ENCODE measurements at regions not wholly inside any gene's neighbourhood (a gene's known extent, or its start where the extent isn't known, plus 50 kb on each side); places are given as distances from the start of the nearest gene placed in this dataset.

DNA sequence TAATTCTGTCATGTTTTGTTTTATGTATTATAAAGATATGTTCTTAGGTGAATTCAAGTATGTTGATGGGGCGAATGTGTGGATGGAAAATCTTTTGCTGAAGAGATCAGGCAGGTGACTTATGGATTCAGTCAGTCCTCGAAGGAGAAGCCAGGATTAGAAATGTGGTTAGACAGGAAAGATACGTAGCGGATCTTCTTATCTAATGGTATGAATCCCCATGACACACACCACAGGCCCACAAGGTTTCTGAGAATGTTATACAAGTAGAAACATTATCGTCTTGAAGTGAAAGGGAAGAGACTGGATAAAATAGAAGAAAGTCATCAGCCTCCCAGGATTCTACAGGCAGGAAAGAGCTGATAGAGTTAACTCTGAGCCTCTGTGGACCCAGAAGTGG lies 69.0 kb upstream of the RFXAP start:
- ATAC-seq = no peak

DNA sequence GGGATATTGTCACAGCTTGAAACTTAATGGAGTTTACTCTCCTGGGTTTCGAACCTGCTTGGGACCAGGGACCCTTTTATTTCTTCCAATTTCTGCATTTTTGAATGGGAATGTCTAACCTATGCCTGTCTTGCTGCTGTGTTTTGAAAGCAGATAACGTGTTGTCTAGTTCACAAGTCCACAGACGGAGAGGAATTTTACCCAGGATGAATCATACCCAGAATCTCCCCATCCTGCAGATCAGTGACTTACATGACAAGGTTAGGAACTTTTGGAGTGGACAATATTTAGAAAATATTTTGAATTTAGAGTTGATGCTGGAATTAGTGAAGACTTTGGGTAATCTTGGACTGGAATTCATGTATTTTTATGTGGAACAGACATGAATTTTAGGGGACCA lies 68.6 kb upstream of the RFXAP start:
- ATAC-seq = no peak

DNA sequence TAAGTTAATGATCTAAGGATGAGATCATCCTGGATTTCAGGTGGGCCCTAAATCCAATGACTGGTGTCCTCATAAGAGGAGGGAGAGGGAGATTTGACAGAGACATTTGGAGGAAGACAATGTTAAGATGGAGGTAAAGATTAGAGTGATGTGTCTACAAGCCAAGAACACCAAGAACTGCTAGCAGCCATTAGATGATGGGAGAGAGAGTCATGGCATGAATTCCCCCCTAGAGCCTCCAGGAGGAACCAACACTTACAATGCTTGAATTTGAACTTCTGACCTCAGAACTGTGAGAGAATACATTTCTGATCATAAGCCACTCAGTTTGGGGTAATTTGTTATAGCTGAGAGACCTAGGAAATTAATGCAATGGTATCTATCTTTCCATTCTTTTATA lies 68.1 kb upstream of the RFXAP start:
- no peak for ATAC-seq

DNA sequence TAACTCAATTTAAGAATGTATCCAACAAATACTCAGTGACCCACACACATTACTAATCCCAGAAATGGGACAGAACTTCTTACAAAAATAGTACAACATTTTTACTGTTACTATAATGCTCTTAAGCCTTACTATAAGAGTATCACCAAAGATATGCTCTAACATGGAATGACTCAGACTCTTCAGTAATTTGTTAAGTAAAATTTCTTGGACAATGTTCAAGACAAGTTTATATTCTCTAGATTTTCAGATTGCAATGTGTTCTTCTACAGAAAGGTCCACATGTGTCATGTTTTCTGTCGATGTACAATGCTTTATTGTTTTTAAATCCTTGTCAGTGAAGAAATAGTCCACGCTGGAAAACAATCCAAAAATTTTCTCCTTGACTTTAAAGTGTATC lies 66.3 kb upstream of the RFXAP start:
- no peak for ATAC-seq

DNA sequence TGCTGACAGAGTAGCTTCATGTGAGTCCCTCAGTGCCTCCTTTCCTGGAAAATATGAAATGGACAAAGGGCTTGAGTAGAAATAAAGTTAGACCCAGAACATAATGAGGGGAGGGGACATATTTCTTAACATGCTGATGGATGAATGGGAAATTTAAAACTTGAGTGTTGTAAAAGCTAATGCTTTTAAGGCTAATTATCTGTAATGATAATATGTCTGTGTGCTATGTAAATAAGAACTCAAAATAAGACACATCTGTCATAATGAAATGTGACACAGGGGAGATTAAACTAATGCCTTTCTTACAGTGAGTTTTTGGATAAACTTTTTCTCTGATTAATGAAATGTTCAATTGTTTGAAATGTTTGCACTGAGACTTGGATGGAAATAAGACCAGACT lies 65.8 kb upstream of the RFXAP start:
- no peak for ATAC-seq

DNA sequence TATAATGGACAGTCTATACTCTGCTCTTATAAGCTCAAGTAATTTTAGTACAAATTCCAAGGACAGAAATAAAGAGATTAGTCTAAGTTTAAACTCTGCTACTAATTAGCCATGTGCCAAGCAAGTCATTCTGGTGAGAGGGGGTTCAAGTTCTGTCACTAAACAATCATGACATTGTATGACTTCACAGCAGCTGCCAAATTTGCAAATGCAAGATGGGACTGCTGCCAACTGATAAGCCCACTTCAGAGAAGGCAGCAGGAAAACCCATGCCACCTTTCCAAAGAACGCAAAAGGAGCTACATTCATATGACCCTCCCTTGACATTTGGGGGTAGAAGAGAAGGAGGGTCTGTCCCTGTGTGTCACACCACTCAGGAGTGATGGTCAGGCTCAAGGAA lies 60.7 kb upstream of the RFXAP start:
- ATAC-seq = no peak

DNA sequence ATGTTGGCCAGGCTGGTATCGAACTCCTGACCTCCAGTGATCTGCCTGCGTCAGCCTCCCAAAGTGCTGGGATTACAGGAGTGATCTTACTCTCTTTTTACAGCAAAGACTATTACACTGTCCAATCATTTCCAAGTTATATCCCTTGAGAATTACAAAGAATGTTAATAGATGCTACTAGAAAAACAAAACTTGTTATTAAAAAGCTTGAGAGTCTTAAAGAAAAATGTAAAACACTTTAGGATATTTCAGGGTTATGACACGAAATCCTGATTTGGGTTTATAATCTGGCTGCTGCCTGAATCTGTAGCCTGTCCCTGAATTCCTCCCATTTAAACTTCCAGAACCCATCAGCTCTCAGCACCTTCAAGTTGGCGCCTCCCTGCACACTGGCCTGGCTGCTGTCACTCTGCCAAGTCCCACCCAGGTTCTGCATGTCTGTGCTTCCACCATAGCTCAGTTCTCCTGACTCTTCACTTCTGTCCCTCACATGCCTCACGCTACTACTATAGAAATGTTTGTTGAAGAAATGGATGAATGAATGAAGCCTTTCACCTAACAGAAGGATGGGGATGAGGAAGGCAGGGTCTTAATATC lies 55.8 kb upstream of the RFXAP start:
- no peak for ATAC-seq

DNA sequence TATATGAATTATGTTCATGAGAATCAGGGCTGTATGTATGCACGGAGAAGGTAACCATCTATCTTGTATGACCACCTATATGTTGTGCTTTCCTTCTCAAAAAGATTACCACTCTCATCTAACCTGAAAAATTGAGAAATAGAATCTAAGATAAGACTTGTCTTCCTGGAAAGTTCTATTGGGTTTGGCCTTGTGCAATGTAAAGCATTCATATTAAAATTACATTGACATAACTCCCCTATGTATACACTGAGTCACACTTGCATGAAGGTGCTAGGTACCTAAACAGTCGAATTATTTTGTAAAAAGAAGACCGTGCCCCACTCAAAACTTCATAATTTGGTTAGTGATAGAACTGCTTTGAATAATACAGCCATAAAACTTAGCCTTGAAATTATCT lies 54.5 kb upstream of the RFXAP start:
- peak; percentile 31 for ATAC-seq

DNA sequence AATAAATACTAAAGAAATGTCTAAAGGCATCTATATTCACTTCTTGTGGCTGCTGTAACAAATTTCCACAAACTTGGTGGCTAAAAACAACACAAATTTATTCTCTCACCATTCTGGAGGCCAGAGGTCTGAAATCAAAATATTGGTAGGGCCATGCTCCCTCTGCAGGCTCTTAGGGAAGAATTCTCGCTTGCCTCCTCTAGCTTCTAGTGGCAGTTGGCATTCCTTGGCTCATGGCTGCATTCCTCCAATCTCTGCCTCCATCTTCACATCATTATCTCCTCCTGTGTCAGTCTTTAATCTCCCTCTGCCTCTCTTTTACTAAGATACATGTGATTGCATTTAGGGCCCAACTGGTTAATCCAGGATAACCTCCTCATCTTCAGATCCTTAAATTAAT lies 54.1 kb upstream of the RFXAP start:
- ATAC-seq = no peak

DNA sequence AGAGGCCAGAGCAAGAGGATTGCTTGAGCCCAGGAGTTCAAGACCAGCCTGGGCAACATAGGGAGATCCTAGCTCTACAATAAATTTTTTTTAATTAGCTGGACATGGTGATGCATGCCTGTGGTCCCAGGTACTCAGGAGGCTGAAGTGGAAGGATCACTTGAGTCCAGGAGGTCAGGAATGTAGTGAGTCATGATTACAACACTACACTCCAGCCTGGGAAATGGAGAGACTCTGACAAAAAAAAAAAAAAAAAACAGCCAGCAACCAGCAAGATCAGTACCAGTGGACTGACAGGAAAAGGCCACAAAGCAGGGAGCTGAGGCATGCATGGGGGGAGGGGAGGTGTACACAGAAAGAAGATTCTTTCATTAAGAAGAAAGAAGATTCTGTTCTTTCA lies 52.7 kb upstream of the RFXAP start:
- no peak for ATAC-seq

DNA sequence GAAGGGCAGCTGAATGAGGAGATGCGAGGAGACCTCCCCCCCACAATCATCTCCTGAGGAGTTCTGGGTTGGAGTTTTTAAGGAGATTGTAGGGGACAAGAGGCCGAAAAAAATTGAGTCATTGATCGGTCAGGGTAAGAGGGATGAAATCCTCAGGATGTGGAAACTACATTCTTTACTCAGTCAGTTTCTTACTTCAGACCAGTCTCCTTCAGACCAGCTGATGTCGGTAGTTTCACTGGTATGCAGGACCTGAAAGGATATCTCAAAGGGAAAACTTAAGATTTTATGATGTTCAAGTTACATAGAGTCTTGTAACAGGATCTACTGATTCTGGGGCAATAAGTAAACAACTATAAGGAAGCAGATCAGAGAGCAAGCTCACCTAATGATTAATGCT lies 51.7 kb upstream of the RFXAP start:
- no peak for ATAC-seq

DNA sequence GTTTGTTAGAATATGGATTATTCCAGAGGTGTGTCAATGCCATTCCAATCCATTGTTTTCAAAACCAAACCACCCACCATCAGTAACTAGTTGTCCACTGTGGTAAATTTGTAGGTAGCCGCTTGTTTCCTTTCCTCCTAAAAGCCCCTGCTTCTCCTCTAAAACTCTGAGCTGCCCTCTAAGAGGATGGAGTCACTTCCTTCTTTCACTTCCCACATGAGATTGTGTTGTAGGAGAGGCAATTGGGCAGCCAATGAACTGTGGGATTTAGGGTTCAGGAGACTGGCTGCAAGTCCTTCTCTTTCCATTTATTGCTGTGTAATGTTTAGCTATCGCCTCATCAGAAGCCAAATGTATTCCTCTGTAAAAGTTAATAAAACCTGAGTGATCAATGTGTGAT lies 49.9 kb upstream of the RFXAP start:
- no peak for ATAC-seq
